ENCODE measurements at regions not wholly inside any gene's neighbourhood (a gene's known extent, or its start where the extent isn't known, plus 50 kb on each side); places are given as distances from the start of the nearest gene placed in this dataset.

GRCh38 chr5:34564710-34565235 is 91.4 kb upstream of the RAI14 start:
- ATAC-seq (replicated peaks) (no peak), DNase-seq (no peak)
- Mint-ChIP-seq H3K36me3 (no peaks in the 10 kb centered on the region), H3K9me3 (no peaks in the 10 kb centered on the region), H3K4me3 (no peak overlapping the region), H3K4me1 (no peaks in the 10 kb centered on the region), H3K27ac (no peak overlapping the region), H3K27me3 (no peaks in the 10 kb centered on the region)

- Mint-ChIP-seq H3K27ac (no peak overlapping the region), H3K4me3 (no peak overlapping the region), H3K36me3 (no peaks in the 10 kb centered on the region), H3K9me3 (no peaks in the 10 kb centered on the region), H3K4me1 (no peaks in the 10 kb centered on the region), H3K27me3 (no peaks in the 10 kb centered on the region)
- DNase-seq (no peak), ATAC-seq (replicated peaks) (no peak)
These were observed 86.0 kb upstream of the RAI14 start for GRCh38 chr5:34570143-34570542.

GRCh38 chr5:34570721-34571676 is 85.1 kb upstream of the RAI14 start:
- Mint-ChIP-seq H3K4me3 (no peak overlapping the region), H3K36me3 (no peaks in the 10 kb centered on the region), H3K4me1 (no peaks in the 10 kb centered on the region), H3K27me3 (no peaks in the 10 kb centered on the region), H3K27ac (no peak overlapping the region), H3K9me3 (no peaks in the 10 kb centered on the region)
- no peak for ATAC-seq (replicated peaks)
- DNase-seq = no peak

GRCh38 chr5:34571677-34572041 is 84.5 kb upstream of the RAI14 start:
- no peaks in the 10 kb centered on the region for H3K9me3 Mint-ChIP-seq
- H3K27me3 Mint-ChIP-seq = no peaks in the 10 kb centered on the region
- H3K4me1 Mint-ChIP-seq = no peaks in the 10 kb centered on the region
- no peak overlapping the region for H3K4me3 Mint-ChIP-seq
- H3K27ac Mint-ChIP-seq = no peak overlapping the region
- H3K36me3 Mint-ChIP-seq = no peaks in the 10 kb centered on the region
- DNase-seq (no peak), ATAC-seq (replicated peaks) (no peak)

- peaks cover 0 to 5% of the 10 kb centered on the region in 2 donors for H3K9me3 Mint-ChIP-seq
- H3K4me1 Mint-ChIP-seq = no peaks in the 10 kb centered on the region
- no peaks in the 10 kb centered on the region for H3K27me3 Mint-ChIP-seq
- DNase-seq = no peak
- H3K4me3 Mint-ChIP-seq = no peak overlapping the region
- no peaks in the 10 kb centered on the region for H3K36me3 Mint-ChIP-seq
- no peak overlapping the region for H3K27ac Mint-ChIP-seq
- no peak for ATAC-seq (replicated peaks)
These were observed 81.1 kb upstream of the RAI14 start for GRCh38 chr5:34574936-34575467.

- Mint-ChIP-seq H3K36me3 (no peaks in the 10 kb centered on the region), H3K4me1 (no peaks in the 10 kb centered on the region), H3K4me3 (no peak overlapping the region), H3K27ac (no peak overlapping the region), H3K9me3 (peaks cover 0 to 5% of the 10 kb centered on the region in 2 donors), H3K27me3 (peaks cover 0 to 4% of the 10 kb centered on the region in 2 donors)
- no peak for DNase-seq
- no peak for ATAC-seq (replicated peaks)
These were observed 79.0 kb upstream of the RAI14 start for GRCh38 chr5:34576891-34577666.

- ATAC-seq (replicated peaks) (no peak), DNase-seq (no peak)
- Mint-ChIP-seq H3K36me3 (no peaks in the 10 kb centered on the region), H3K4me3 (no peak overlapping the region), H3K27me3 (peaks cover 0 to 8% of the 10 kb centered on the region in 2 donors), H3K9me3 (peaks cover 0 to 5% of the 10 kb centered on the region in 2 donors), H3K4me1 (peaks cover 0 to 2% of the 10 kb centered on the region in 2 donors), H3K27ac (no peak overlapping the region)
These were observed 77.2 kb upstream of the RAI14 start for GRCh38 chr5:34578962-34579361.

- H3K36me3 Mint-ChIP-seq = no peaks in the 10 kb centered on the region
- no peak for DNase-seq
- ATAC-seq (replicated peaks) = no peak
- H3K9me3 Mint-ChIP-seq = peaks cover 0 to 5% of the 10 kb centered on the region in 2 donors
- H3K27ac Mint-ChIP-seq = no peak overlapping the region
- peaks cover 5 to 13% of the 10 kb centered on the region in 2 donors for H3K27me3 Mint-ChIP-seq
- H3K4me3 Mint-ChIP-seq = no peak overlapping the region
- peaks cover 0 to 2% of the 10 kb centered on the region in 2 donors for H3K4me1 Mint-ChIP-seq
These were observed 75.1 kb upstream of the RAI14 start for GRCh38 chr5:34580983-34581382.

- Mint-ChIP-seq H3K9me3 (peaks cover 0 to 5% of the 10 kb centered on the region in 2 donors), H3K27me3 (peaks cover 5 to 16% of the 10 kb centered on the region in 2 donors), H3K4me3 (no peak overlapping the region), H3K4me1 (peaks cover 0 to 2% of the 10 kb centered on the region in 2 donors), H3K27ac (no peak overlapping the region), H3K36me3 (no peaks in the 10 kb centered on the region)
- DNase-seq (no peak), ATAC-seq (replicated peaks) (no peak)
These were observed 73.8 kb upstream of the RAI14 start for GRCh38 chr5:34582371-34582770.

GRCh38 chr5:34583167-34583566 is 73.0 kb upstream of the RAI14 start:
- ATAC-seq (replicated peaks) = no peak

GRCh38 chr5:34584165-34584564 is 72.0 kb upstream of the RAI14 start:
- H3K36me3 Mint-ChIP-seq = no peaks in the 10 kb centered on the region
- DNase-seq (no peak), ATAC-seq (replicated peaks) (no peak)
- peaks cover 0 to 2% of the 10 kb centered on the region in 2 donors for H3K9me3 Mint-ChIP-seq
- H3K4me3 Mint-ChIP-seq = no peak overlapping the region
- peaks cover 5 to 16% of the 10 kb centered on the region in 2 donors for H3K27me3 Mint-ChIP-seq
- H3K4me1 Mint-ChIP-seq = peaks cover 0 to 5% of the 10 kb centered on the region in 2 donors
- no peak overlapping the region for H3K27ac Mint-ChIP-seq

More at GRCh38 chr5:34583167-34583566, 73.0 kb upstream of the RAI14 start:
- H3K27me3 Mint-ChIP-seq = peaks cover 5 to 16% of the 10 kb centered on the region in 2 donors
- H3K27ac Mint-ChIP-seq = no peak overlapping the region
- peaks cover 0 to 5% of the 10 kb centered on the region in 2 donors for H3K9me3 Mint-ChIP-seq
- H3K4me3 Mint-ChIP-seq = no peak overlapping the region
- DNase-seq = no peak
- peaks cover 0 to 5% of the 10 kb centered on the region in 2 donors for H3K4me1 Mint-ChIP-seq
- H3K36me3 Mint-ChIP-seq = no peaks in the 10 kb centered on the region

- DNase-seq (no peak), ATAC-seq (replicated peaks) (no peak)
- no peaks in the 10 kb centered on the region for H3K9me3 Mint-ChIP-seq
- no peak overlapping the region for H3K27ac Mint-ChIP-seq
- H3K36me3 Mint-ChIP-seq = no peaks in the 10 kb centered on the region
- peaks cover 5 to 16% of the 10 kb centered on the region in 2 donors for H3K27me3 Mint-ChIP-seq
- H3K4me3 Mint-ChIP-seq = no peak overlapping the region
- peaks cover 0 to 5% of the 10 kb centered on the region in 2 donors for H3K4me1 Mint-ChIP-seq
These were observed 70.5 kb upstream of the RAI14 start for GRCh38 chr5:34585601-34586104.

- Mint-ChIP-seq H3K27me3 (peaks cover 5 to 14% of the 10 kb centered on the region in 2 donors), H3K27ac (no peak overlapping the region)
- no peak for ATAC-seq (replicated peaks)
These were observed 69.8 kb upstream of the RAI14 start for GRCh38 chr5:34586117-34586885.

More at GRCh38 chr5:34586117-34586885, 69.8 kb upstream of the RAI14 start:
- H3K4me3 Mint-ChIP-seq = no peak overlapping the region
- H3K36me3 Mint-ChIP-seq = no peaks in the 10 kb centered on the region
- no peak for DNase-seq
- peaks cover 0 to 5% of the 10 kb centered on the region in 2 donors for H3K4me1 Mint-ChIP-seq
- no peaks in the 10 kb centered on the region for H3K9me3 Mint-ChIP-seq

All from stimulated activated naive B cell treated with anti-CD40 and anti-IgM and Interleukin-4, amounts not matched to agents 10 μg/mL and 1 μg/mL and 100 μg/mL, for 72 hours (primary cell).